ENCODE measurements at regions not wholly inside any gene's neighbourhood (a gene's known extent, or its start where the extent isn't known, plus 50 kb on each side); places are given as distances from the start of the nearest gene placed in this dataset.

- TF ChIP-seq POLR2A (IDR thresholded peaks at IDR 0.05) (no peak), CTCF (IDR thresholded peaks at IDR 0.05) (no peak)
Measured at GRCh38 chr6:140168365-140168764, 793.9 kb upstream of the CITED2 start.
